ENCODE measurements at regions not wholly inside any gene's neighbourhood (a gene's known extent, or its start where the extent isn't known, plus 50 kb on each side); places are given as distances from the start of the nearest gene placed in this dataset.
"Not testable (repeated sequence)": the region's sequence is repeated elsewhere in the genome, so short reads cannot be mapped to it uniquely, and the experiment has no call there.

DNA sequence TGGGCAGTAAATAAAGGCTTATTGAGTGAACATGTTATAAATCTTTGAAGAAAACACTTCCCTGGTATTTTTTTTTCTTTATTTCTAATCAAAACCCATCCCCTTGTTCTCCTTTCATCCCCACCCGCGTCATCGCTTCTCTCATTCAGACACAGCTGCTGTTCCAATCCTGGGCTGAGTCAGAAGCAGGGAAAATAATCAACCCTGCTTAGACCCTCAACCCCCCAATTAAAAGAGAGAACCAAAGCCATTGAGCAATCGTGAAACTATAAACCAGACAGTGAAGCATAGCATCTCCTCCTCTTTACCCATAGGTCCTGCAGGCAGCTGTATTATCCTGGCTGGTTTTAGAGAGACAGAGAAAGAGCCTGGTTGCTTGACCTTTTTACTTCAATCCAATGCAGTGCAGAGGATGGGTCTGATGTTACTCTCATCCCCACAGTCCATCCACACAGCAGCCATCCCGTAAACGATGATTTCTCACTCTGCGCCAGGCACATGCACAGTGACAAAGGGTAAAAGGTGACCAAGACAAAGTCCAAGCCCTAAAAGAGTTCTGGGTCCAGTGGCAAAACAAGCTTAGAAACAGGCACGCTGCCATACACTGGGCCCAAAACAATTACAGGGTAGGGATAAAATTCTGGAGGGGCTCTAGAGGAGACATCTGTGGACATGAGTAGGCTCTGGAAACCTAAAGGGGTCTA, 238.3 kb downstream of the GALC start:
- no peak for DNase-seq (ENCODE audit: low read depth)
- TF ChIP-seq, protein P1, sequence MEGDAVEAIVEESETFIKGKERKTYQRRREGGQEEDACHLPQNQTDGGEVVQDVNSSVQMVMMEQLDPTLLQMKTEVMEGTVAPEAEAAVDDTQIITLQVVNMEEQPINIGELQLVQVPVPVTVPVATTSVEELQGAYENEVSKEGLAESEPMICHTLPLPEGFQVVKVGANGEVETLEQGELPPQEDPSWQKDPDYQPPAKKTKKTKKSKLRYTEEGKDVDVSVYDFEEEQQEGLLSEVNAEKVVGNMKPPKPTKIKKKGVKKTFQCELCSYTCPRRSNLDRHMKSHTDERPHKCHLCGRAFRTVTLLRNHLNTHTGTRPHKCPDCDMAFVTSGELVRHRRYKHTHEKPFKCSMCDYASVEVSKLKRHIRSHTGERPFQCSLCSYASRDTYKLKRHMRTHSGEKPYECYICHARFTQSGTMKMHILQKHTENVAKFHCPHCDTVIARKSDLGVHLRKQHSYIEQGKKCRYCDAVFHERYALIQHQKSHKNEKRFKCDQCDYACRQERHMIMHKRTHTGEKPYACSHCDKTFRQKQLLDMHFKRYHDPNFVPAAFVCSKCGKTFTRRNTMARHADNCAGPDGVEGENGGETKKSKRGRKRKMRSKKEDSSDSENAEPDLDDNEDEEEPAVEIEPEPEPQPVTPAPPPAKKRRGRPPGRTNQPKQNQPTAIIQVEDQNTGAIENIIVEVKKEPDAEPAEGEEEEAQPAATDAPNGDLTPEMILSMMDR (IDR thresholded peaks at IDR 0.05; ENCODE audit: insufficient read depth, low read depth, low read length, missing control alignments), result no peak
- no peak overlapping the region for H3K4me3 ChIP-seq (ENCODE audit: low read depth, low read length)

DNA sequence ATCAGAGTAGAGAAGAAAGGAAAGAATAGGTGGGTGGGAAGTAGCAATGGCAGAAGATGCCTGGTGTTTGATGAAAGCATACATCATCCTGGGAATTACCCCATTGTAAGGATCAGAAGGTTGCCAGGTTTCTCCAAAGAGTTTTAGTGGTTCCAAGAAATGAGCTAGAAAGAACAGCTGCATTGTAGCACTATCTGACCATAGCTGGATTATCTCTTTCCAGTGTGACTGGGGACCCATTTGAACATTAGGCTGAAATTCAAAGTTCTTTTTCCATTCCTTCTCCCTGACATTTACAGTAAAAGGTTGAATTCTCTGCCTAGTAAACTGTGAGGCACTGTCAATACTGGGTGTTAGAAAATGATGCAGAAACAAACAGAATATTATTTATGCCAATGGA, 244.4 kb downstream of the GALC start:
- DNase-seq (ENCODE audit: low read depth), result no peak
- TF ChIP-seq, protein P1 (IDR thresholded peaks at IDR 0.05; ENCODE audit: insufficient read depth, low read depth, low read length, missing control alignments), result no peak
- H3K4me3 ChIP-seq (ENCODE audit: low read depth, low read length), result no peak overlapping the region

DNA sequence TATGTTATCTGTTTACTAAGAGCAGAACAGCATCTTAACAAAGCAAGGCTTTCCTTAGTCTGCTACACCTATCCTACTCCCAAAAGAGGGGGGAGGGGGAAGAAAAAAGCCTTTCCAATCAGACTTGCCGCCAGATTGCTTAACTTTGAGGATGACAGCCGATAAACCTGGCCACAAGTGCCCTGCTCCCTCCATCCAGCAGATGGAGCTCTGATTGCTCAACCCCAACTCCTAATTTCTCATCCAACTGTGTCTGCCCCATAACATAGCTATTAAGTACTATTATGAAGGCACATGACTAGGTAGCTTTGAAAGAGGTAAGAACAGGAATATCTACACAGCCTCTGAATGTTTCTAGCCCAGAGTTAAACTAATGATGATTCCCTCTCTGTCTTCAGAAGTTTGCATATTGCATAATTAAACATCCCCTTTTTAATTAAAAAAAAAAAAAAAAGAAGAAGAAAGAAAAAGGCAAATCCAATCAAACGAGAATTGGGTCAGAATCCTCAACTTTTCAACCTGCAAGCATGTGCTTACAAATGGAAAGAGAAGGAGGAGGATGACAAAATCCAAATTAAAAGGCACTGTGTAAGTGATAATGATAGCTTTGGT, 247.4 kb downstream of the GALC start:
- no peak overlapping the region for H3K4me3 ChIP-seq (ENCODE audit: low read depth, low read length)
- TF ChIP-seq, protein P1 (IDR thresholded peaks at IDR 0.05; ENCODE audit: insufficient read depth, low read depth, low read length, missing control alignments), result peak; percentile 78
- peak; percentile 35 for DNase-seq (ENCODE audit: low read depth)

DNA sequence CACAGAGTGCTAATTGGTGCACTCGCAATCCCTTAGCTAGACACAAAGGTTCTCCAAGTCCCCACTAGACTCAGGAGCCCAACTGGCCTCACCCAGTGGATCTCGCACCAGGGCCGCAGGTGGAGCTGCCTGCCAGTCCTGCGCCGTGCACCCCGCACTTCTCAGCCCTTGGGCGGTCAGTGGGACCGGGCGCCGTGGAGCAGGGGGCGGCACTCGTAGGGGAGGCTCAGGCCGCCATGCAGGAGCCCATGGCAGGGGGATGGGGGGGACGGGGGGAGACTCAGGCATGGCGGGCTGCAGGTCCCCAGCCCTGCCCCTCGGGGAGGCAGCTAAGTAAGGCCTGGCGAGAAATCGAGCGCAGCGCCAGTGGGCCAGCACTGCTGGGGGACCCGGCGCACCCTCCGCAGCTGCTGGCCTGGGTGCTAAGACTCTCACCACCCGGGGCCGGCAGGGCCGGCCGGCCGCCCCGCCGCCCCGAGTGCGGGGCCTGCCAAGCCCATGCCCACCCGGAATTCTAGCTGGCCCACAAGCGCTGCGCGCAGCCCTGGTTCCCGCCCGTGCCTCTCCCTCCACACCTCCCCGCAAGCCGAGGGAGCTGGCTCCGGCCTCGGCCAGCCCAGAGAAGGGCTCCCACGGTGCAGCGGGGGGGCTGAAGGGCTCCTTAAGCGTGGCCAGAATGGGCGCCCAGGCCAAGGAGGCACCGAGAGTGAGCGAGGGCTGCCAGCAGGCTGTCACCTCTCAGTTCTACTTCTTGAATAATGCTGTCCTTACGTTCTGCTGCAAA, 258.2 kb downstream of the GALC start:
- not testable (repeated sequence) for H3K4me3 ChIP-seq (ENCODE audit: low read depth, low read length); DNase-seq (ENCODE audit: low read depth)

- H3K4me3 ChIP-seq (ENCODE audit: low read depth, low read length); DNase-seq (ENCODE audit: low read depth): not testable (repeated sequence)
These were observed 259.9 kb downstream of the GALC start for GRCh38 chr14:87733115-87733514.

- DNase-seq (ENCODE audit: low read depth), result no peak
- TF ChIP-seq, protein P1 (IDR thresholded peaks at IDR 0.05; ENCODE audit: insufficient read depth, low read depth, low read length, missing control alignments), result no peak
- H3K4me3 ChIP-seq (ENCODE audit: low read depth, low read length), result no peak overlapping the region
These were observed 260.4 kb downstream of the GALC start for GRCh38 chr14:87732562-87732961.

GRCh38 chr14:87725318-87725717, 267.7 kb downstream of the GALC start:
- TF ChIP-seq, protein P1 (IDR thresholded peaks at IDR 0.05; ENCODE audit: insufficient read depth, low read depth, low read length, missing control alignments), result no peak
- DNase-seq (ENCODE audit: low read depth), result no peak

More at GRCh38 chr14:87725318-87725717, 267.7 kb downstream of the GALC start:
- no peak overlapping the region for H3K4me3 ChIP-seq (ENCODE audit: low read depth, low read length)

Data from GM12865 (cell line).